Testis (tissue), 2 donors: ENCODE measurements at regions not wholly inside any gene's neighbourhood (a gene's known extent, or its start where the extent isn't known, plus 50 kb on each side); places are given as distances from the start of the nearest gene placed in this dataset.

Experiments
- DNase-seq: peaks from one replicate; pipeline ENCODE4 v3.0.0-alpha.2; 2019
- H3K27ac ChIP-seq, 2 donors: fragments of 200-600 bp; sonication (generic); one replicate each; pipeline ENCODE4 v1.5.1; 2019
- H3K27me3 ChIP-seq: fragments of 200-600 bp; sonication (generic); one replicate; pipeline ENCODE4 v1.5.1; 2019
- H3K36me3 ChIP-seq: fragments of 200-600 bp; sonication (generic); one replicate; pipeline ENCODE4 v1.5.1; 2017; ENCODE audit warnings: low read depth; ENCODE audit errors: missing control alignments
- H3K4me1 ChIP-seq: fragments of 200-600 bp; sonication (generic); one replicate; pipeline ENCODE4 v1.5.1; 2019
- H3K4me3 ChIP-seq, 2 donors: fragments of 200-600 bp; sonication (generic); one replicate each; pipeline ENCODE4 v1.5.1; 2017 to 2019
- H3K9me3 ChIP-seq: fragments of 200-600 bp; sonication (generic); one replicate; pipeline ENCODE4 v1.5.1; 2017
- POLR2A ChIP-seq: fragments of 450-650 bp; IDR thresholded peaks from one replicate; pipeline ENCODE4 v1.6.1; 2017; ENCODE audit warnings: antibody characterized with exemption, mild to moderate bottlenecking, moderate library complexity
- WGBS, 2 donors: methylation state at CpG; one replicate each; pipeline ENCODE4 v1.1.5; 2018; 5-methylcytosine and 5-hydroxymethylcytosine counted together
- intact Hi-C: fragments of 100-400 bp; cut with DNase I; formaldehyde crosslinking; loops from one replicate; pipeline ENCODE4 v1.15.1; 2023; ENCODE audit warnings: low total_unique reads
- TF ChIP-seq, protein P1 (sequence below), 3 experiments: fragments of 450-650 bp in 2 of 3; fragments of 200-600 bp in 1 of 3; sonication (generic) in 1 of 3; IDR thresholded peaks; one replicate each; pipeline ENCODE4 v1.5.1; 2016 to 2019; ENCODE audit warnings: antibody characterized with exemption in 3 of 3, mild to moderate bottlenecking in 2 of 3, moderate library complexity in 1 of 3

DNA sequence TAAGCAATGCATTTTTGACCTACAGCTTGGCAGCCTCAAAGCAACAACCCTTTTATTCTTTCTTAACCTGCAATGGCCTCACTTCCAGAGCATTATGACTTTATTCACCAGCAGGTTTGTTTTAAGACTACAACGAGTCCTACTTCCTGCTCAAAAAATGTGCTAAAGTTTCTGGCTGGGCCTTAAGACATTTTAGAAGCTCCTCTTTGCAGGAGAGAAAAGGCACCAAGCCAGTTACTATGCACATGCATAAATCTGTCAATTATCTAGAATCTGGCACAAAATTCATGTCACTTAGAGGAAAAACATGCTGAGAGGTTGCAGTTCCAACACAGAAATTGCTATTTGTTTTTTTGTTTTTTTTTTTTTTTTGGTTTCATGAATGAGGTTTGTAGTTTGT, 223.0 kb upstream of the EPHA5 start:
- H3K9me3 ChIP-seq: no peaks in the 10 kb centered on the region
- no peaks in the 10 kb centered on the region for H3K27me3 ChIP-seq
- H3K4me1 ChIP-seq: no peaks in the 10 kb centered on the region
- no peak overlapping the region for H3K4me3 ChIP-seq
- TF ChIP-seq, protein P1, sequence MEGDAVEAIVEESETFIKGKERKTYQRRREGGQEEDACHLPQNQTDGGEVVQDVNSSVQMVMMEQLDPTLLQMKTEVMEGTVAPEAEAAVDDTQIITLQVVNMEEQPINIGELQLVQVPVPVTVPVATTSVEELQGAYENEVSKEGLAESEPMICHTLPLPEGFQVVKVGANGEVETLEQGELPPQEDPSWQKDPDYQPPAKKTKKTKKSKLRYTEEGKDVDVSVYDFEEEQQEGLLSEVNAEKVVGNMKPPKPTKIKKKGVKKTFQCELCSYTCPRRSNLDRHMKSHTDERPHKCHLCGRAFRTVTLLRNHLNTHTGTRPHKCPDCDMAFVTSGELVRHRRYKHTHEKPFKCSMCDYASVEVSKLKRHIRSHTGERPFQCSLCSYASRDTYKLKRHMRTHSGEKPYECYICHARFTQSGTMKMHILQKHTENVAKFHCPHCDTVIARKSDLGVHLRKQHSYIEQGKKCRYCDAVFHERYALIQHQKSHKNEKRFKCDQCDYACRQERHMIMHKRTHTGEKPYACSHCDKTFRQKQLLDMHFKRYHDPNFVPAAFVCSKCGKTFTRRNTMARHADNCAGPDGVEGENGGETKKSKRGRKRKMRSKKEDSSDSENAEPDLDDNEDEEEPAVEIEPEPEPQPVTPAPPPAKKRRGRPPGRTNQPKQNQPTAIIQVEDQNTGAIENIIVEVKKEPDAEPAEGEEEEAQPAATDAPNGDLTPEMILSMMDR (IDR thresholded peaks at IDR 0.05): no peak
- no peak for TF ChIP-seq POLR2A
- H3K36me3 ChIP-seq: no peaks in the 10 kb centered on the region
- H3K27ac ChIP-seq: no peak overlapping the region
- 19 to 27% methylated on average over 1 of the region's 1 CpG for WGBS, 2 donors
- DNase-seq: no peak
- intact Hi-C loops: no loop called here

DNA sequence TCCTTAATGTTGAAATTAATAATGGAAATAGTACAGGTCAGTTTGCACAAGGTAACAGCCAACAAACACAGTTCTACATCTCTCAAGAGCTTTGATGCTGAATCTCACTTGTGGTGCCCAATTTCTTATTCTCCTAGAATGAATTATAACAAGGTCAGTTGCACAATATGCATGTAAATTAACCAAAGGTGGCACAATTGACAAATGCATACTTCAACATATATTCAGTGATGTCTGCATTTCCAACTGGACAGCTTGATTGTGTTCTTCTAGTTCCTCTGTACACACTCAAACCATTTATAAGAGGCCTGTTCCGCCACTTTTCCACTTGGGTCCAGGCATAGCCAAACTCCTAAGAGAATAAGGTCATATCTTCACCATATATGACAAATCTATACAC, 210.3 kb upstream of the EPHA5 start:
- Histone ChIP-seq H3K27me3 (no peaks in the 10 kb centered on the region), H3K27ac (no peak overlapping the region), H3K4me1 (no peaks in the 10 kb centered on the region), H3K9me3 (no peaks in the 10 kb centered on the region), H3K4me3 (no peak overlapping the region), H3K36me3 (no peaks in the 10 kb centered on the region)
- TF ChIP-seq POLR2A: no peak
- TF ChIP-seq, protein P1 (IDR thresholded peaks at IDR 0.05): no peak
- WGBS, 2 donors: 93 to 100% methylated on average over 1 of the region's 1 CpG
- intact Hi-C loops: no loop called here
- DNase-seq: no peak

DNA sequence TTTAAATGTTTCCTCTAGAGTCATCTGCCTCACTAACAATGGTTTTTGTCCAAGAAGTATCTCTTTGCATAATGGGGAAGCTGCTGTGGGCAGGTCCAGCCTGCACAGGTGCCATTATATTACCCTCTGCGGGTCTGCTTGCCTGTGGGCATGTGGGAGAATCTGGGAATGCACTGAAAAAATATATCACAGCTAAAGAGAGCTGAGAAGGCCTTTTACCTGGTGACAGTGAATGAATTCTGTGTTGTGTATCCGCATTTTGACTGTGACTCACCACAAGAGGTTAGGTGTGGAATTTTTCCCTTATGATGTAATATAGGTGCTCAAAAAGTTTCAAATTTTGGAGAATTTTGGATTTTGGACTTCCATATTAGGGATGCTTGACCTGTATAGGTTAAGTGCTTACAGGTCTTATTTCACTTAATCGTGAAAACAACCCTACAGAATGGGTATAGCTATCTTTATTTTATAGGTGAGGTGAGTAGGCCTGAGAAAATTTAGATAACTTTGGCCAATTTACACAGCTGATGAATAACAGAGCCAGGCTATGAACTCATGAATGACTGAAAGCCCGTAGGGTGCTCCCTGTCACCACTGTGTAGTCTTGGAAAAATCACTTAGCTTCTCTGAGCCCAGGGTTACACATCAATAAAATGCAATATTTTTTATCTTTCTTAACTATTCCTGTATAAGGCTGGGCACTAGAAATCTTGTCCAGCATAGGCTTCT, 198.0 kb upstream of the EPHA5 start:
- intact Hi-C loops: no loop called here
- Histone ChIP-seq H3K9me3 (no peaks in the 10 kb centered on the region), H3K4me1 (no peaks in the 10 kb centered on the region), H3K27ac (no peak overlapping the region), H3K27me3 (no peaks in the 10 kb centered on the region), H3K4me3 (no peak overlapping the region), H3K36me3 (no peaks in the 10 kb centered on the region)
- WGBS, 2 donors: 75 to 79% methylated on average over 4 of the region's 4 CpGs
- no peak for DNase-seq
- no peak for TF ChIP-seq POLR2A
- TF ChIP-seq, protein P1 (IDR thresholded peaks at IDR 0.05): no peak

DNA sequence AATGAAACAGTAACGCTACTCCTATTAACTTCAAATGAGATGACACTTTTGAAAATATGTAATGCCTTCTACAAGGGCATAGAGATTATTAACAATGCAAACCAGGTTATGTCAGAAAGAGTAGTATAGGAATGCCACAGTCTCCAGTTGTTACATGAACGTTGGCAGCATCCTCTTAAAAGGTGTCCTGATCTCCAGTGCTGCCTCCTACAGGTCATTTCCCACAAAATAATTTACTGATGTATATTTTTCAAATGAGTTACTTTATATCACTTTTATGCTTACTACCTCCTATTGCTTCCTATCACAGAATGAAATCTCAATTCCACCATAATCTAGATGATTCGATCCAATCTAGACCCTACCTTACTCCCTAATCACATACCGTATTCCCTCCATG, 195.2 kb upstream of the EPHA5 start:
- H3K36me3 ChIP-seq: no peaks in the 10 kb centered on the region
- TF ChIP-seq POLR2A: no peak
- TF ChIP-seq, protein P1 (IDR thresholded peaks at IDR 0.05): peak in 1 of 3 experiments; percentile 35
- DNase-seq: peak; percentile 36
- no peak overlapping the region for H3K27ac ChIP-seq
- H3K9me3 ChIP-seq: no peaks in the 10 kb centered on the region
- intact Hi-C loops: no loop called here
- H3K4me1 ChIP-seq: no peaks in the 10 kb centered on the region
- H3K27me3 ChIP-seq: no peaks in the 10 kb centered on the region
- WGBS, 2 donors: 56 to 58% methylated on average over 4 of the region's 4 CpGs
- H3K4me3 ChIP-seq: no peak overlapping the region

DNA sequence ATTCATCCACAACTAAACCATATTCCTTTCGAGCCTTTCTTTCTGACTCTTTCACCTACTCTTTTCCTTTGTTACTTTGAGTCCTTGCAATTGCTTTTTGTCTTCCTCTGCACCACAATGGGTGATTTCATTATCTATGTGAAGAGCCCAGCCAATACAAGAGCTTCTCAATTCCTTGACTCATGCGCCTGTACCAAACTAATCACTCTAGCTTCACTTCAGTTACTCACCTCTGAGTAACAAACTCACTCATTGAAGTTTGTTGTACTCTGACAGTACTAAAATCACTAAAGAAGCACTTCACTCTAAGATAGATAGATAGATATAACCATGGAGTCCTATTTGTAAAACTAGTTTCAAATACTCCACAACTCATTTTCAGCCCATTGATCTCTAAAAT, 191.7 kb upstream of the EPHA5 start:
- 91 to 92% methylated on average over 2 of the region's 2 CpGs for WGBS, 2 donors
- H3K27me3 ChIP-seq: no peaks in the 10 kb centered on the region
- no peaks in the 10 kb centered on the region for H3K9me3 ChIP-seq
- no peak overlapping the region for H3K27ac ChIP-seq
- no peak for TF ChIP-seq POLR2A
- TF ChIP-seq, protein P1 (IDR thresholded peaks at IDR 0.05): no peak
- DNase-seq: no peak
- no peaks in the 10 kb centered on the region for H3K4me1 ChIP-seq
- no peak overlapping the region for H3K4me3 ChIP-seq
- H3K36me3 ChIP-seq: no peaks in the 10 kb centered on the region
- intact Hi-C loops: no loop called here
